H1 (cell line): ENCODE measurements at regions not wholly inside any gene's neighbourhood (a gene's known extent, or its start where the extent isn't known, plus 50 kb on each side); places are given as distances from the start of the nearest gene placed in this dataset.

Source experiments
- CTCF ChIA-PET: fragments of 300-600 bp; sonication (Branson Sonifier 250); formaldehyde crosslinking; loops from one replicate; lab custom pipeline; 2021; ENCODE audit not compliant: partially characterized antibody; lab: Charles Lee
- POLR2A ChIA-PET: fragments of 300-600 bp; sonication (Branson Sonifier 250); formaldehyde crosslinking; loops from one replicate; lab custom pipeline; 2021; ENCODE audit warnings: inconsistent platforms; ENCODE audit not compliant: partially characterized antibody; lab: Charles Lee
- DNase-seq, 2 experiments: peaks; one replicate each; pipeline versions ENCODE4 v3.0.0 to v3.0.0-alpha.2; 2010 to 2022; ENCODE audit warnings: low spot score in 2 of 2, low read depth in 1 of 2, mixed read lengths in 1 of 2
- FAIRE-seq: peaks from 2 replicates; lab custom pipeline; 2011; peaks lifted over from hg19 to GRCh38; lab: Jason Lieb, UNC
- H2AFZ ChIP-seq: 2 replicates; pipeline ENCODE4 v1.8.1; 2012; ENCODE audit warnings: low read length, inconsistent platforms
- H2AK5ac ChIP-seq: 2 replicates; pipeline ENCODE4 v1.6.1; 2013; ENCODE audit warnings: low read depth, low read length
- H2BK120ac ChIP-seq: replicated peaks from 2 replicates; pipeline ENCODE3; 2013; ENCODE audit warnings: low read depth, low read length, inconsistent platforms
- H2BK12ac ChIP-seq: 2 replicates; pipeline ENCODE4 v1.6.1; 2013; ENCODE audit warnings: low read depth, low read length
- H2BK15ac ChIP-seq: 2 replicates; pipeline ENCODE4 v1.6.1; 2013; ENCODE audit warnings: low read length
- H2BK20ac ChIP-seq: 2 replicates; pipeline ENCODE4 v1.6.1; 2013; ENCODE audit warnings: low read length
- H2BK5ac ChIP-seq: 2 replicates; pipeline ENCODE4 v1.6.1; 2013; ENCODE audit warnings: low read depth, low read length
- H3K14ac ChIP-seq: 2 replicates; pipeline ENCODE4 v1.6.1; 2013; ENCODE audit warnings: inconsistent platforms; ENCODE audit not compliant: insufficient read length
- H3K18ac ChIP-seq: 2 replicates; pipeline ENCODE4 v1.6.1; 2013; ENCODE audit warnings: low read length; ENCODE audit errors: extremely low read depth
- H3K23ac ChIP-seq: 2 replicates; pipeline ENCODE4 v1.6.1; 2013; ENCODE audit warnings: inconsistent platforms; ENCODE audit not compliant: insufficient read length
- H3K23me2 ChIP-seq: 2 replicates; pipeline ENCODE4 v1.6.1; 2013; ENCODE audit warnings: low read depth, low read length
- H3K27ac ChIP-seq: 2 replicates; pipeline ENCODE4 v1.6.1; 2011; ENCODE audit warnings: low read depth, low read length, inconsistent platforms
- H3K27me3 ChIP-seq, 4 experiments: replicated peaks in 1 of 4; 1 replicate in 1 of 4; 2 replicates in 3 of 4; pipeline versions ENCODE4 v1.6.1 to v1.8.1; 2011 to 2013; ENCODE audit warnings: low read length in 3 of 4, mild to moderate bottlenecking in 3 of 4, inconsistent platforms in 2 of 4, mixed read lengths in 2 of 4, moderate library complexity in 1 of 4; ENCODE audit not compliant: control insufficient read depth in 3 of 4, insufficient read depth in 3 of 4; ENCODE audit errors: extremely low read depth in 1 of 4
- H3K36me3 ChIP-seq, 4 experiments: 2 replicates each; pipeline versions ENCODE4 v1.6.1 to v1.8.1; 2011 to 2013; ENCODE audit warnings: mild to moderate bottlenecking in 4 of 4, low read length in 3 of 4, moderate library complexity in 2 of 4, control low read depth in 1 of 4, inconsistent platforms in 1 of 4; ENCODE audit not compliant: insufficient read depth in 4 of 4, control insufficient read depth in 2 of 4
- H3K4ac ChIP-seq: replicated peaks from 2 replicates; pipeline ENCODE3; 2013; ENCODE audit warnings: low read length, low read depth, mixed read lengths, inconsistent platforms; ENCODE audit not compliant: insufficient read length
- H3K4me1 ChIP-seq, 4 experiments: replicated peaks in 1 of 4; 1 replicate in 1 of 4; 2 replicates in 3 of 4; pipeline versions ENCODE4 v1.6.1 to v1.8.1; 2011 to 2013; ENCODE audit warnings: low read length in 3 of 4, inconsistent platforms in 2 of 4, mixed read lengths in 1 of 4; ENCODE audit not compliant: insufficient read depth in 4 of 4, control insufficient read depth in 3 of 4
- H3K4me2 ChIP-seq, 2 experiments: 2 replicates each; pipeline versions ENCODE4 v1.6.1 to v1.8.1; 2011 to 2013; ENCODE audit warnings: low read depth in 2 of 2, low read length in 2 of 2, control low read depth in 1 of 2, inconsistent platforms in 1 of 2, mild to moderate bottlenecking in 1 of 2; ENCODE audit not compliant: insufficient read depth in 1 of 2
- H3K4me3 ChIP-seq, 4 experiments: fragments of 200-600, 300-600 bp in 1 of 4; sonication (generic), shearing (Covaris generic), sonication (Bioruptor Twin) in 1 of 4; 2 replicates each; pipeline versions ENCODE4 v1.5.1 to v1.8.1; 2011 to 2016; ENCODE audit warnings: low read length in 4 of 4, low read depth in 3 of 4, control low read depth in 2 of 4, inconsistent platforms in 2 of 4, mild to moderate bottlenecking in 2 of 4, mixed read lengths in 1 of 4, moderate library complexity in 1 of 4; ENCODE audit not compliant: insufficient read depth in 2 of 4; ENCODE audit errors: extremely low read depth in 1 of 4
- H3K56ac ChIP-seq: replicated peaks from 2 replicates; pipeline ENCODE3; 2013; ENCODE audit warnings: low read depth, mild to moderate bottlenecking, mixed read lengths, low read length, inconsistent platforms; ENCODE audit not compliant: insufficient read length
- H3K79me1 ChIP-seq: 2 replicates; pipeline ENCODE4 v1.6.1; 2013; ENCODE audit warnings: low read depth, low read length, control low read depth
- H3K79me2 ChIP-seq, 2 experiments: 2 replicates each; pipeline versions ENCODE4 v1.6.1 to v1.8.1; 2012 to 2013; ENCODE audit warnings: low read length in 2 of 2, mild to moderate bottlenecking in 2 of 2, inconsistent platforms in 1 of 2; ENCODE audit not compliant: insufficient read depth in 2 of 2, control insufficient read depth in 1 of 2
- H3K9ac ChIP-seq, 4 experiments: replicated peaks in 1 of 4; 1 replicate in 1 of 4; 2 replicates in 3 of 4; pipeline versions ENCODE4 v1.6.1 to v1.8.1; 2011 to 2013; ENCODE audit warnings: low read depth in 3 of 4, low read length in 3 of 4, control low read depth in 2 of 4, mild to moderate bottlenecking in 2 of 4, moderate library complexity in 2 of 4, inconsistent platforms in 1 of 4; ENCODE audit errors: extremely low read depth in 1 of 4
- H3K9me3 ChIP-seq, 2 experiments: 2 replicates each; pipeline versions ENCODE4 v1.6.1 to v1.8.1; 2012 to 2013; ENCODE audit warnings: mild to moderate bottlenecking in 2 of 2, moderate library complexity in 2 of 2, control low read depth in 1 of 2, inconsistent platforms in 1 of 2, low read depth in 1 of 2, low read length in 1 of 2, mixed read lengths in 1 of 2; ENCODE audit not compliant: insufficient read depth in 2 of 2
- H4K20me1 ChIP-seq, 2 experiments: replicated peaks in 1 of 2; 2 replicates each; pipeline versions ENCODE3 to v1.8.1; 2011 to 2013; ENCODE audit warnings: inconsistent platforms in 2 of 2, low read length in 2 of 2, mild to moderate bottlenecking in 1 of 2; ENCODE audit not compliant: insufficient read depth in 2 of 2, control insufficient read depth in 1 of 2
- H4K5ac ChIP-seq: 2 replicates; pipeline ENCODE4 v1.6.1; 2013; ENCODE audit warnings: low read length, low read depth, mixed read lengths, inconsistent platforms; ENCODE audit not compliant: insufficient read length
- H4K8ac ChIP-seq: 2 replicates; pipeline ENCODE4 v1.8.0; 2013; ENCODE audit warnings: mild to moderate bottlenecking, moderate library complexity, low read length, inconsistent platforms; ENCODE audit not compliant: insufficient read depth; ENCODE audit errors: extremely low read depth
- H4K91ac ChIP-seq: replicated peaks from 2 replicates; pipeline ENCODE3; 2013; ENCODE audit warnings: low read length, mixed read lengths, inconsistent platforms; ENCODE audit not compliant: insufficient read length
- ASH2L ChIP-seq: fragments of 200-600, 300-600 bp; sonication (generic); IDR thresholded peaks from one replicate; pipeline ENCODE4 v1.7.1; 2017; ENCODE audit warnings: low read length
- BCL11A ChIP-seq, 2 experiments: IDR thresholded peaks; one replicate each; pipeline ENCODE4 v1.6.1; 2011; ENCODE audit warnings: low read depth in 2 of 2, low read length in 2 of 2, mild to moderate bottlenecking in 2 of 2
- BRCA1 ChIP-seq: IDR thresholded peaks from 2 replicates; pipeline ENCODE4 v1.6.1; 2012; ENCODE audit warnings: low read depth, low read length, improper control_type of control experiment
- CBX8 ChIP-seq: fragments of 300-800, 300-1000 bp; sonication (generic); IDR thresholded peaks from 2 replicates; pipeline ENCODE4 v1.7.1; 2016; ENCODE audit warnings: low read depth, low read length, borderline replicate concordance
- CHD1 ChIP-seq: IDR thresholded peaks from 2 replicates; pipeline ENCODE4 v1.6.1; 2012; ENCODE audit warnings: low read depth, low read length, improper control_type of control experiment
- CHD2 ChIP-seq: IDR thresholded peaks from 2 replicates; pipeline ENCODE4 v1.6.1; 2012; ENCODE audit warnings: low read length, improper control_type of control experiment
- CTBP2 ChIP-seq: IDR thresholded peaks from 2 replicates; pipeline ENCODE4 v1.7.0; 2011; ENCODE audit warnings: borderline replicate concordance, mild to moderate bottlenecking, moderate library complexity, mixed read lengths, low read length; ENCODE audit not compliant: insufficient read depth, insufficient read length
- JUN ChIP-seq: IDR thresholded peaks from 2 replicates; pipeline ENCODE4 v1.6.1; 2011; ENCODE audit warnings: low read depth, mild to moderate bottlenecking, improper control_type of control experiment, low read length
- KDM1A ChIP-seq: fragments of 200-600, 300-600 bp; sonication (generic); IDR thresholded peaks from 2 replicates; pipeline ENCODE4 v1.7.1; 2016; ENCODE audit warnings: mild to moderate bottlenecking, low read length, borderline replicate concordance
- KDM5A ChIP-seq: fragments of 200-600 bp; IDR thresholded peaks from 2 replicates; pipeline ENCODE4 v1.7.1; 2012; ENCODE audit warnings: mild to moderate bottlenecking, low read length, inconsistent platforms, mixed read lengths
- NRF1 ChIP-seq: IDR thresholded peaks from 2 replicates; pipeline ENCODE4 v1.6.1; 2011; ENCODE audit warnings: mild to moderate bottlenecking, low read depth, low read length, improper control_type of control experiment
- RFX5 ChIP-seq: IDR thresholded peaks from 2 replicates; pipeline ENCODE4 v1.6.1; 2011; ENCODE audit warnings: low read depth, low read length, improper control_type of control experiment, borderline replicate concordance
- SP4 ChIP-seq: IDR thresholded peaks from 2 replicates; pipeline ENCODE4 v1.6.1; 2012; ENCODE audit warnings: low read length, inconsistent platforms
- ZNF274 ChIP-seq: IDR thresholded peaks from 2 replicates; pipeline ENCODE4 v1.7.0; 2012; ENCODE audit warnings: low read length, borderline replicate concordance; ENCODE audit errors: extremely low read depth
- WGBS, 2 experiments: shearing (Covaris generic) in 1 of 2; methylation state at CpG; one replicate each; pipeline versions ENCODE4 v1.1.6 to v1.1.7; 2013 to 2015; ENCODE audit warnings: low lambda C conversion rate in 2 of 2, mixed read lengths in 2 of 2, inconsistent platforms in 1 of 2, low coverage in 1 of 2, missing lambda C conversion rate in 1 of 2; ENCODE audit not compliant: insufficient replicate concordance in 2 of 2, insufficient coverage in 1 of 2, insufficient read length in 1 of 2; ENCODE audit errors: extremely low coverage in 1 of 2, missing lambda C conversion rate in 1 of 2; 5-methylcytosine and 5-hydroxymethylcytosine counted together

DNA sequence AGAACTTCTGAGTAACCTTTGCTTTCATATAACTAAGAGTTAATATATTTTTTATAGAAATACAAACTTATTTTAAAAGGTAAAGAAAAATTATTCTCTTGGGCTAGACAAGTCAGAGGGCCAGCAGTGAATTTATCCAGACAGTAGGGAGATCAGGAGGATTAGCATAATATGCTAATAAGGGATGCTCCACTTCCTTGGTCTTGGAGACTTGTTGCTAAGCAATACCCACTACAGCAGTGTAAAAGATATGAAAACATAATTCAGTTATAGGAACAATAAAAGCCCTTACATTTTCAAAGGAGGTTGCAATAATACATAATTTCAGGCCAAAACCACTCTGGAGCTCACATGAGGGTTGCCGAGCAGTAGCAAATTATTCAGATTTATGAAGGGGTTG is 615.6 kb downstream of the KCNH5 start:
- H3K79me1 ChIP-seq: no peaks in the 10 kb centered on the region
- DNase-seq: no peak
- H2BK20ac ChIP-seq: no peak overlapping the region
- no peaks in the 10 kb centered on the region for H3K23me2 ChIP-seq
- H3K4me3 ChIP-seq: no peak overlapping the region
- TF ChIP-seq CHD2: no peak
- TF ChIP-seq BCL11A (IDR thresholded peaks at IDR 0.05; ENCODE audit: low read depth in 2 of 2, low read length in 2 of 2): no peak
- no peak for TF ChIP-seq BRCA1
- TF ChIP-seq CTBP2: no peak
- TF ChIP-seq ASH2L: no peak
- no peak for TF ChIP-seq CBX8
- TF ChIP-seq NRF1: no peak
- TF ChIP-seq SP4: no peak
- TF ChIP-seq CHD1: no peak
- no peak for TF ChIP-seq JUN
- no peak for TF ChIP-seq KDM1A
- no peak for TF ChIP-seq KDM5A
- TF ChIP-seq RFX5: no peak
- no peak for TF ChIP-seq ZNF274
- H2AK5ac ChIP-seq: no peak overlapping the region
- H3K27me3 ChIP-seq: no peaks in the 10 kb centered on the region
- H3K9ac ChIP-seq: no peak overlapping the region
- no peak overlapping the region for H3K18ac ChIP-seq
- no peak overlapping the region for H4K5ac ChIP-seq
- H4K91ac ChIP-seq: no peak overlapping the region
- H2BK5ac ChIP-seq: no peak overlapping the region
- no peak overlapping the region for H4K8ac ChIP-seq
- H3K36me3 ChIP-seq: no peaks in the 10 kb centered on the region; a peak in 1 of 8 replicates
- no peak overlapping the region for H3K27ac ChIP-seq
- WGBS, 2 experiments: 94% methylated on average over 1 of the region's 1 CpG; no CpG with 5 or more reads in 1 of the 2 experiments
- no peaks in the 10 kb centered on the region for H3K79me2 ChIP-seq
- ChIA-PET CTCF (no interaction called here), POLR2A (no interaction called here)
- no peak overlapping the region for H2BK12ac ChIP-seq
- no peak overlapping the region for H3K4me2 ChIP-seq
- no peak overlapping the region for H3K4ac ChIP-seq
- no peak overlapping the region for H3K23ac ChIP-seq
- no peak overlapping the region for H2AFZ ChIP-seq
- H3K56ac ChIP-seq: no peak overlapping the region
- peaks cover 18 to 20% of the 10 kb centered on the region in 2 experiments; a peak in 2 of 4 replicates for H3K9me3 ChIP-seq
- H3K4me1 ChIP-seq: no peaks in the 10 kb centered on the region
- H3K14ac ChIP-seq: no peak overlapping the region
- no peaks in the 10 kb centered on the region for H4K20me1 ChIP-seq
- no peak overlapping the region for H2BK15ac ChIP-seq
- FAIRE-seq: no peak
- no peak overlapping the region for H2BK120ac ChIP-seq
